ENCODE measurements at regions not wholly inside any gene's neighbourhood (a gene's known extent, or its start where the extent isn't known, plus 50 kb on each side); places are given as distances from the start of the nearest gene placed in this dataset.

- TF ChIP-seq CTCF (IDR thresholded peaks at IDR 0.05; ENCODE audit: low read length) = no peak
- TF ChIP-seq EZH2 (IDR thresholded peaks at IDR 0.05; ENCODE audit: borderline replicate concordance, low read length) = no peak
Observed at GRCh38 chrX:39818750-39819149, 279.0 kb downstream of the BCOR start.
